GM12873 (cell line): ENCODE measurements at regions not wholly inside any gene's neighbourhood (a gene's known extent, or its start where the extent isn't known, plus 50 kb on each side); places are given as distances from the start of the nearest gene placed in this dataset.

Source experiments
- TF ChIP-seq, protein P1 (sequence below): IDR thresholded peaks from 2 replicates; pipeline ENCODE4 v1.5.1; 2012; ENCODE audit warnings: low read depth, mild to moderate bottlenecking, moderate library complexity, low read length, control low read depth; ENCODE audit not compliant: insufficient read depth; ENCODE audit errors: missing control alignments

DNA sequence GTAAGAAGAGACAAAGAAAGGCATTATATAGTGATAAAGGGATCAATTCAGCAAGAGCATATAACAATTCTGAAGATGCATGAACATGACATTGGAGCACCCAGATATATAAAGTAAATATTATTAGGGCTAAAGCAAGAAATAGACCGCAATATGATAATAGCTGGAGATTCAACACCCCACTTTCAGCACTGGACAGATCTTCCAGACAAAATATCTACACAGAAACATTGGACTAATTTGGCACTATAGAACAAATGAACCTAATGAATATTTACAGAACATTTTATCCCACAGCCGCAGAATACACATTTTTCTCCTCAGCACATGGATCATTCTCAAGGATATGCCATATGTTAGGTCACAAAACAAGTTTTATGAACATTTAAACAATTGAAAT is 633.1 kb downstream of the JRKL start:
- TF ChIP-seq, protein P1, sequence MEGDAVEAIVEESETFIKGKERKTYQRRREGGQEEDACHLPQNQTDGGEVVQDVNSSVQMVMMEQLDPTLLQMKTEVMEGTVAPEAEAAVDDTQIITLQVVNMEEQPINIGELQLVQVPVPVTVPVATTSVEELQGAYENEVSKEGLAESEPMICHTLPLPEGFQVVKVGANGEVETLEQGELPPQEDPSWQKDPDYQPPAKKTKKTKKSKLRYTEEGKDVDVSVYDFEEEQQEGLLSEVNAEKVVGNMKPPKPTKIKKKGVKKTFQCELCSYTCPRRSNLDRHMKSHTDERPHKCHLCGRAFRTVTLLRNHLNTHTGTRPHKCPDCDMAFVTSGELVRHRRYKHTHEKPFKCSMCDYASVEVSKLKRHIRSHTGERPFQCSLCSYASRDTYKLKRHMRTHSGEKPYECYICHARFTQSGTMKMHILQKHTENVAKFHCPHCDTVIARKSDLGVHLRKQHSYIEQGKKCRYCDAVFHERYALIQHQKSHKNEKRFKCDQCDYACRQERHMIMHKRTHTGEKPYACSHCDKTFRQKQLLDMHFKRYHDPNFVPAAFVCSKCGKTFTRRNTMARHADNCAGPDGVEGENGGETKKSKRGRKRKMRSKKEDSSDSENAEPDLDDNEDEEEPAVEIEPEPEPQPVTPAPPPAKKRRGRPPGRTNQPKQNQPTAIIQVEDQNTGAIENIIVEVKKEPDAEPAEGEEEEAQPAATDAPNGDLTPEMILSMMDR: no peak

DNA sequence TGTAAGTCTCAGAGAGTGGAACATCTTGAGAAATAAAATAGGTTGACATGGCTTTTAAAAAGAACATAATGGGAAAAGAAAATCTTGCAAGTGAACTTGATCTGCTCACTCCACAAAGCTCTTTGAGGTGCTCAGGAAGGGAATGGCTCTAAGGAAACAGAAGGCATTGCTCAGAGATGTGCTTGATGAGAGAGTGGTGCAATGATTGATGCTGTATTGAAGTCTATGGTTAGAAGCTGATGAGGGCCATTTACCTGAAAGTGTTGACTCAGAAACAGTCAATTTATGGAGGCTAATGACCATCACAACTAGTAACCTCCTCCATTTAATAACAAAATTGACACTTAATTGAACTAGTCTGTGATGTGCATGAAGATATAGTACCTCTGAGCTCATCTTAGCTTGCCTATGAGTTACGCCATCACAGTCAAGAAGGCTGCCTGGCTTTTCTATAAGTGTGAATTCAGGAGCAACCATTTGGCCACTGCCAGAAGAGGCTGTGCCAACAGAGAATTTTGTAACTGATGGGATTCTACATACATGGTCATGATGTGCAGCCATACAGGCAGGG is 639.1 kb downstream of the JRKL start:
- TF ChIP-seq, protein P1: no peak

DNA sequence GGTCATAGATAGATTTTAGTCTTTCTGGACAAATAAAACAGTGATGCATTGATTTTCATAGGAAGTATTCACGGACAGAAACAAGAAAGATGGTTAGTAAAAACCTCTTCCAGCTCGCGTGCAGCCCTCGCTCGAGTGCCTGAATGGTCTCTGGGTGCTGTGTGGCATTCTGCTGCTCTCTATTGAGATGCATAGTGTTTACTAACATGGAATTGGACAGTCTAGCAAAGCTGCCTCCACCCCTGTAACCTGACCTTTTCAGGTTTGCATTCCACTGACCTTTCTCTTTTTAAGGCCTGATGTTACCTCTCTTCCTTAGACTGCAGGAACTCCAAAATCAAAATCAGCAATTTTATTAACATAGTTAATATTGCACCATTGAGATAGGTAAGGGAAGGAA is 643.4 kb downstream of the JRKL start:
- TF ChIP-seq, protein P1: no peak

DNA sequence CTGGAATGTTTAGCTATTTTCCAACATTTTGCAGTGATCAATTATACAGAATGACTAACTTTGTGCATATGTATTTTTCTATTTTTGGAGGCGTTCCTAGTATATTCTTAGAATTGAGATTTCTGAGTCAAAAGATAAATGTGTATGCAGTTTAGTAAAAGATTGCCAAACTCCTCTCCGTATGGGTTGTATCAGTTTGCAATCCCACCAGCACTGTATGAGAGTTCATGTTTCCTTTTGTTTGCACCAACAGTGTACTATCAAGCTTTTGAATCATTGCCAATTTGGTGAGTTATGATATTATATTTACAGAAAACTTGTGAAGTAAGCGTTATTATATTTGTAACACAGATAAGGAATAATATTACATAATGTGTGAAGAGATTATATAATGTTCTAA is 658.7 kb downstream of the JRKL start:
- TF ChIP-seq, protein P1: no peak

DNA sequence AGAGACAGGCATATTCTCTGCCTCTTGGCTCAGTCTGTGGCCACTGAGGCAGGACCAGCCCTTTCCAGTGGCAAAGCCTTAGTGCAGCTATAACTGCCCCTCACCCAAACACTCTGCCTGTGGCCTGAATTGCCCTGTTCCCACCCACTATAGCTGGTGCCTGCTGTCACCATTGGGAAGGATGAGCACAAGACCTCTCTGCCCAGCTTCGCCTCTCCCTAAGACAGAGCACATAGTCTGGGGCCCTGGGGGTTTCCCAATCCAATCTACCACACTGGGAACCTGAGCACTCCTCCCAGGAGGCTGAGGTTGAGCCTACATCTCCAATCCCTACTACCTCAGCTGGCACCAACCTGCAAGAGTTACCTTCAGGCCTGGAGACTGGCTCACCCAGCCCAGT is 670.4 kb downstream of the JRKL start:
- TF ChIP-seq, protein P1: no peak

DNA sequence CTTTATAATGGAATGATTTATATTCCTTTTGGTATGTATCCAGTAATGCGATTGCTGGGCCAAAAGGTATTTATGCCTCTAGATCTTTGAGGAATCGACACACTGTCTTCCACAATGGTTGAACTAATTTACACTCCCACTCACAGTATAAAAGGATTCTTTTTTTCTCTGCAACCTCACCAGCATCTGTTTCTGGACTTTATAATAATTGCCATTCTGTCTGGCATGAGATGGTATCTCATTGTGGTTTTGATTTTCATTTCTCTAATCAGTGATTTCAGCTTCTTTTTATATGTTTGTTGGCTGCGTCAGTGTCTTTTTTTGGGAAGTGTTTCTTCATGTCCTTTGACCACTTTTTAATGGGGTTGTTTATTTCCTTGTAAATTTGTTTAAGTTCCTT is 679.3 kb downstream of the JRKL start:
- TF ChIP-seq, protein P1: no peak

DNA sequence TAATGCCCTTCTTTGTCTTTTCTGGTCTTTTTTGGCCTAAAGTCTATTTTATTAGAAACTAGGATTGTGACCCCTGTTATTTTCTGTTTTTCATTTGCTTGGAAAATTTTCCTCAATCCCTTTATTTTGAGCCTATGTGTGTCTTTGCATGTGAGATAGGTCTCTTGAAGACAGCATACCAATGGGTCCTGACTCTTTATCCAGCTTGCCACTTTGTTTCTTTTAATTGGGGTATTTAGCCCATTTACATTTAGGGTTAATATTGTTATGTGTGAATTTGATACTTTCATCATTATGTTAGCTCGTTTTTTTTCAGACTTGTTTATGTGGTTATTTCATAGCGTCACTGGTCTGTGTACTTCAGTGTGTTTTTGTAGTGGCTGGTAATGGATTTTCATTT is 682.6 kb downstream of the JRKL start:
- TF ChIP-seq, protein P1: no peak
